B cell (primary cell): ENCODE measurements at regions not wholly inside any gene's neighbourhood (a gene's known extent, or its start where the extent isn't known, plus 50 kb on each side); places are given as distances from the start of the nearest gene placed in this dataset.

Experiments used
- CTCF ChIP-seq: fragments of 200-600 bp; IDR thresholded peaks from one replicate; pipeline ENCODE4 v1.8.0; 2022; ENCODE audit warnings: antibody characterized with exemption, mild to moderate bottlenecking
- EZH2 ChIP-seq: IDR thresholded peaks from 2 replicates; pipeline ENCODE4 v1.6.1; 2012; ENCODE audit warnings: borderline replicate concordance, low read depth, mild to moderate bottlenecking, moderate library complexity, low read length; ENCODE audit not compliant: insufficient read depth, poor library complexity, severe bottlenecking

- TF ChIP-seq CTCF = no peak
- no peak for TF ChIP-seq EZH2
These were observed 1414.3 kb upstream of the B3GALT2 start for GRCh38 chr1:194600716-194601115.
